ENCODE measurements at regions not wholly inside any gene's neighbourhood (a gene's known extent, or its start where the extent isn't known, plus 50 kb on each side); places are given as distances from the start of the nearest gene placed in this dataset.

DNA sequence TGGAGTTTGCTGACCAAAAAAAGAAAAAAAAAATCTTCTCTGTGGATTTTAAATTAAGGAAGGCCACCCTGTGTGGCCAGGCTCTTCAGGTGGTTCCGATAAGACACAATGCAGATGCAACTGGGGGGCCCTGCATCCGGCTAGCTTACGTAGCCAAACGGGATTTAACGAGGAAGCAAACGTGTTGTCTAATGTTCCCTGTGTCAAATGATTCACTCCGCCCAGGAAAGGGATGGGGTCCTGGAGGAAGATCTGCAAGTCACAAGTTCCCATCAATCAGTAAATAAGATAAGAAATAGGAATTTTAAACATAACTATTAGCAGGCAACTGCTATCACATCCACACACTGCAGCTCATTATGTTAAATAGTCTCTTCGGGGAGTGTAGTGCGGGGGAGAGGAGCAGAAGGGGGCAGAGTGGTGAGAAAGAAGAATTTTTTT is 216.4 kb upstream of the GYPA start:
- no peak overlapping the region for H3K4me3 ChIP-seq (ENCODE audit: control insufficient read depth, low read depth, low read length)
- DNase-seq (ENCODE audit: low read depth): no peak
- TF ChIP-seq CTCF (conservative IDR thresholded peaks at IDR 0.05; ENCODE audit: control insufficient read depth, insufficient read depth, low read depth, low read length): no peak

DNA sequence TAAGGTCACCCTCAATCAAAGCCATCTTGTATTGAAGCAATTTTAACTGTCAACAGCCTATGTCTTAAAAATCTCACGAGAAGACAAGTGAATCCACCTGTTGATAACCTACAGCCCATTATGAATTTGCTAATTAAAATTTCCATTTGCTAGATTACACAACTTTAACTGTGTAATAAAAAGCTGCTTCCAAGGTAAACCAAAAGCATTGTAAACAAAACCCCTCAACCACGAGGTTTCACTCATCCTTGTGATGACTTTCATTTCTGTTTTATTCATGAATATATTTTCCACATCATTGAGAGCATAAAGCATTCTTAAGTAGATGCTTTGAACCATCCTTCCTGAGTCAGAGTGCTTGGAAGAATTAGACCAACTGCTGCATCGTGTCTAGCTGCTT is 217.5 kb upstream of the GYPA start:
- DNase-seq (ENCODE audit: low read depth): no peak
- no peak for TF ChIP-seq CTCF (conservative IDR thresholded peaks at IDR 0.05; ENCODE audit: control insufficient read depth, insufficient read depth, low read depth, low read length)
- H3K4me3 ChIP-seq (ENCODE audit: control insufficient read depth, low read depth, low read length): no peak overlapping the region

GRCh38 chr4:144360146-144360793 is 219.8 kb upstream of the GYPA start:
- H3K4me3 ChIP-seq (ENCODE audit: control insufficient read depth, low read depth, low read length): no peak overlapping the region
- DNase-seq (ENCODE audit: low read depth): no peak
- no peak for TF ChIP-seq CTCF (conservative IDR thresholded peaks at IDR 0.05; ENCODE audit: control insufficient read depth, insufficient read depth, low read depth, low read length)

DNA sequence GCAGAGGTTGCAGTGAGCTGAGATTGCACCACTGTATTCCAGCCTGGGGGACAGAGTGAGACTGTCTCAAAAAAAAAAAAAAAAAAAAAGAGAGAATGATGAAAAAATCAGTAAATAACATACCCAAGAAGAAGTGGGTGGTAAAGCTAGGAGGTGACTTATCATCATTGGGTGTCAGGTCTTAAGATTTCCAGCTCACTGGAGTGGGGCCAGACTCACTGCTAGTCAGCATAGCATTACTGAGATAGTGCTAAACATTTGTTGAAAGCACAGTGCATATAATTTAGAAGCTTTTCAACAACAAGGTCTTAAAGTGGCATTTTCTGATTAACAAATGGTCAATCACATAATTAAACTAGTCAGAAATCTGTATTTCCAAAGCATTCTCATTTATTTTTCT is 221.8 kb upstream of the GYPA start:
- TF ChIP-seq CTCF (conservative IDR thresholded peaks at IDR 0.05; ENCODE audit: control insufficient read depth, insufficient read depth, low read depth, low read length): no peak
- DNase-seq (ENCODE audit: low read depth): no peak
- H3K4me3 ChIP-seq (ENCODE audit: control insufficient read depth, low read depth, low read length): no peak overlapping the region

DNA sequence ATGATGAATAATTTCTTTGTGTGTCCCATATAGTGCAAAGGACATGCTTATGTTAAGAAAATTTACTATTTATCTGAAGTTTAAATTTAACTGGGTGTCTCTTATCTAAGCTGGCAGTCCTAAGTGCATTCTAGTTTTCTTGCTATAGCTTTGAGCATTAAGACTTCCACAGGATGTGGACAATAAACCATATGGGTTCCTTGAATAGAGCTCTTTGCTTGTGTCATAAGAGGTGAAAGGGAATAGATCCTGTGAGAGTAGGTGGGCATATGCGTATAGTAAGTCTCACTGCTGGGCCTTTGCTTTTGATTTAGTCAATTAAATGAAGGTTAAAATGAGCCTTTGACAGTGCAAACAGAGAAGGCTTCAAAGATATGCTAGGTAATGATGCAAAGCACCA is 223.4 kb upstream of the GYPA start:
- no peak for TF ChIP-seq CTCF (conservative IDR thresholded peaks at IDR 0.05; ENCODE audit: control insufficient read depth, insufficient read depth, low read depth, low read length)
- DNase-seq (ENCODE audit: low read depth): no peak
- H3K4me3 ChIP-seq (ENCODE audit: control insufficient read depth, low read depth, low read length): no peak overlapping the region

- TF ChIP-seq CTCF (conservative IDR thresholded peaks at IDR 0.05; ENCODE audit: control insufficient read depth, insufficient read depth, low read depth, low read length): no peak
- no peak for DNase-seq (ENCODE audit: low read depth)
Measured at GRCh38 chr4:144366425-144366824, 225.9 kb upstream of the GYPA start.

DNA sequence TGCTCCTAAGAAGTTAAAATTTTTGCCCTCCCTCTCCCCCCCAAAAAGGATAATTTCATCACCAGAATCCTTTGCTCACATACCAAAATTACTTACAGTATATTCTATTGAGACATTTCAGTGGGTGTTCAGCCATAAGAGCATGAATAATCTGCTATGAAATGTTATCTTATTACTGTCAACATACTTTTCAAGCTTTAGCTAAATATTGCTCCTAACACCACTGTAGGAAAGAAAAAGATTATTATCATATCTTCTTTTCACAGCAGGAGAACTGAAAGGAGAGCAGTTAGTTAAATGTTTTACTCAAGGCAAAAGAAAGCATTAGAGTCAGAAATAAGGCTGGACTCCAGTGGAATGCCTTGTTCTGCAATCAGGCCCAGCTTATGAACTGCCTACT is 231.0 kb upstream of the GYPA start:
- no peak for TF ChIP-seq CTCF (conservative IDR thresholded peaks at IDR 0.05; ENCODE audit: control insufficient read depth, insufficient read depth, low read depth, low read length)
- no peak for DNase-seq (ENCODE audit: low read depth)
- H3K4me3 ChIP-seq (ENCODE audit: control insufficient read depth, low read depth, low read length): no peak overlapping the region

More at GRCh38 chr4:144366425-144366824, 225.9 kb upstream of the GYPA start:
- H3K4me3 ChIP-seq (ENCODE audit: control insufficient read depth, low read depth, low read length): no peak overlapping the region

Measured in fibroblast of mammary gland (primary cell).